Vagina (tissue), 2 donors: ENCODE measurements at regions not wholly inside any gene's neighbourhood (a gene's known extent, or its start where the extent isn't known, plus 50 kb on each side); places are given as distances from the start of the nearest gene placed in this dataset.

Source experiments
- POLR2AphosphoS5 ChIP-seq, 2 donors: sonication (generic); formaldehyde crosslinking; IDR thresholded peaks; one replicate each; pipeline ENCODE4 v1.9.0; 2017; ENCODE audit warnings: antibody characterized with exemption in 2 of 2, mild to moderate bottlenecking in 2 of 2, low read depth in 1 of 2; ENCODE audit not compliant: insufficient read depth in 1 of 2
- TF ChIP-seq, protein P1 (sequence below), 3 experiments: fragments of 450-650 bp in 2 of 3; fragments of 200-600 bp in 1 of 3; sonication (generic) in 1 of 3; IDR thresholded peaks; one replicate each; pipeline ENCODE4 v1.5.1; 2017 to 2019; ENCODE audit warnings: antibody characterized with exemption in 3 of 3, mild to moderate bottlenecking in 2 of 3, moderate library complexity in 2 of 3

GRCh38 chr11:16603890-16604793 lies 134.3 kb upstream of the C11orf58 start:
- TF ChIP-seq, protein P1, sequence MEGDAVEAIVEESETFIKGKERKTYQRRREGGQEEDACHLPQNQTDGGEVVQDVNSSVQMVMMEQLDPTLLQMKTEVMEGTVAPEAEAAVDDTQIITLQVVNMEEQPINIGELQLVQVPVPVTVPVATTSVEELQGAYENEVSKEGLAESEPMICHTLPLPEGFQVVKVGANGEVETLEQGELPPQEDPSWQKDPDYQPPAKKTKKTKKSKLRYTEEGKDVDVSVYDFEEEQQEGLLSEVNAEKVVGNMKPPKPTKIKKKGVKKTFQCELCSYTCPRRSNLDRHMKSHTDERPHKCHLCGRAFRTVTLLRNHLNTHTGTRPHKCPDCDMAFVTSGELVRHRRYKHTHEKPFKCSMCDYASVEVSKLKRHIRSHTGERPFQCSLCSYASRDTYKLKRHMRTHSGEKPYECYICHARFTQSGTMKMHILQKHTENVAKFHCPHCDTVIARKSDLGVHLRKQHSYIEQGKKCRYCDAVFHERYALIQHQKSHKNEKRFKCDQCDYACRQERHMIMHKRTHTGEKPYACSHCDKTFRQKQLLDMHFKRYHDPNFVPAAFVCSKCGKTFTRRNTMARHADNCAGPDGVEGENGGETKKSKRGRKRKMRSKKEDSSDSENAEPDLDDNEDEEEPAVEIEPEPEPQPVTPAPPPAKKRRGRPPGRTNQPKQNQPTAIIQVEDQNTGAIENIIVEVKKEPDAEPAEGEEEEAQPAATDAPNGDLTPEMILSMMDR (IDR thresholded peaks at IDR 0.05), result no peak
- no peak for TF ChIP-seq POLR2AphosphoS5 (IDR thresholded peaks at IDR 0.05; ENCODE audit: insufficient read depth in 1 of 2, low read depth in 1 of 2)
